Left ventricle myocardium inferior (tissue), 1 donor: ENCODE measurements at regions not wholly inside any gene's neighbourhood (a gene's known extent, or its start where the extent isn't known, plus 50 kb on each side); places are given as distances from the start of the nearest gene placed in this dataset.

Source experiments
- DNase-seq: peaks from one replicate; pipeline ENCODE4 v3.0.0-alpha.2; 2020
- H3K27ac ChIP-seq: fragments of 200-600 bp; replicated peaks from 2 replicates; pipeline ENCODE4 v1.8.0; 2021
- H3K27me3 ChIP-seq: fragments of 200-600 bp; 2 replicates; pipeline ENCODE4 v1.8.0; 2021; ENCODE audit warnings: low read depth
- H3K36me3 ChIP-seq: fragments of 200-600 bp; 2 replicates; pipeline ENCODE4 v1.8.0; 2021
- H3K4me1 ChIP-seq: fragments of 200-600 bp; 2 replicates; pipeline ENCODE4 v1.8.0; 2021
- H3K4me3 ChIP-seq: fragments of 200-600 bp; 2 replicates; pipeline ENCODE4 v1.8.0; 2021; ENCODE audit warnings: mild to moderate bottlenecking, moderate library complexity
- H3K9me3 ChIP-seq: fragments of 200-600 bp; replicated peaks from 2 replicates; pipeline ENCODE4 v1.8.0; 2021
- CTCF ChIP-seq: fragments of 200-600 bp; IDR thresholded peaks from 2 replicates; pipeline ENCODE4 v1.8.0; 2021; ENCODE audit warnings: antibody characterized with exemption, mild to moderate bottlenecking, borderline replicate concordance
- intact Hi-C: fragments of 100-400 bp; cut with micrococcal nuclease; formaldehyde crosslinking; loops from one replicate; pipeline ENCODE4 v1.11.0; 2022
- donor health status: DM: no; HTN: yes; CAD: no; lungs with severe emphysema.

DNA sequence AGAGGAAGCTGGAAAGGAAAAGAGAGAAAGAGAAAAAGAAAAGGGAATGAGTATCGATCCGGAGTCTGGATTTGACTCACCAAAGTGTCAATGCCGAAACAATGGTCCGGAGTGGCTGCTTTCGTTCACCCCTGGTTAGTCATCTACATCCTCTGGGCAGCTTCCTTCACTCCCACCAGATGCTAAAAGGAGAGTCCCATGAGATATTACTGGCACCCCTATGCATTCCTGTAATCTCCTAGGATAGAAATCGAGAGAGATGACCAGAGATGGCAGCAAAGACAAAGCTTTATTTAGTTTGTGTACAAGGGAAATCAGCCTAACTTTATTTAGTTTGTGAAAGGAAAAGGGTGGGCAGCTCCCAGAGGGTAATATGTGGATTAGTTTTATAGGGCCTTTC lies 622.2 kb downstream of the ZPLD1 start:
- Histone ChIP-seq H3K27ac (no peak overlapping the region), H3K4me1 (no peaks in the 10 kb centered on the region), H3K36me3 (no peaks in the 10 kb centered on the region), H3K9me3 (no peaks in the 10 kb centered on the region), H3K4me3 (no peak overlapping the region), H3K27me3 (no peaks in the 10 kb centered on the region)
- TF ChIP-seq CTCF, result no peak
- intact Hi-C loops, result no loop called here
- DNase-seq, result no peak

GRCh38 chr3:103057487-103057886 lies 622.7 kb downstream of the ZPLD1 start:
- Histone ChIP-seq H3K4me3 (no peak overlapping the region), H3K9me3 (no peaks in the 10 kb centered on the region), H3K4me1 (no peaks in the 10 kb centered on the region), H3K27ac (no peak overlapping the region), H3K27me3 (no peaks in the 10 kb centered on the region), H3K36me3 (no peaks in the 10 kb centered on the region)
- TF ChIP-seq CTCF, result no peak
- intact Hi-C loops, result no loop called here
- no peak for DNase-seq

- Histone ChIP-seq H3K36me3 (no peaks in the 10 kb centered on the region), H3K4me1 (no peaks in the 10 kb centered on the region), H3K27me3 (no peaks in the 10 kb centered on the region), H3K27ac (no peak overlapping the region), H3K9me3 (no peaks in the 10 kb centered on the region), H3K4me3 (no peak overlapping the region)
- no peak for DNase-seq
- intact Hi-C loops, result no loop called here
- TF ChIP-seq CTCF, result no peak
These were observed 624.6 kb downstream of the ZPLD1 start for GRCh38 chr3:103059432-103059831.

GRCh38 chr3:103060242-103060641 lies 625.4 kb downstream of the ZPLD1 start:
- intact Hi-C loops, result no loop called here
- Histone ChIP-seq H3K4me1 (no peaks in the 10 kb centered on the region), H3K9me3 (no peaks in the 10 kb centered on the region), H3K36me3 (no peaks in the 10 kb centered on the region), H3K27me3 (no peaks in the 10 kb centered on the region), H3K4me3 (no peak overlapping the region), H3K27ac (no peak overlapping the region)
- TF ChIP-seq CTCF, result no peak
- DNase-seq, result no peak

DNA sequence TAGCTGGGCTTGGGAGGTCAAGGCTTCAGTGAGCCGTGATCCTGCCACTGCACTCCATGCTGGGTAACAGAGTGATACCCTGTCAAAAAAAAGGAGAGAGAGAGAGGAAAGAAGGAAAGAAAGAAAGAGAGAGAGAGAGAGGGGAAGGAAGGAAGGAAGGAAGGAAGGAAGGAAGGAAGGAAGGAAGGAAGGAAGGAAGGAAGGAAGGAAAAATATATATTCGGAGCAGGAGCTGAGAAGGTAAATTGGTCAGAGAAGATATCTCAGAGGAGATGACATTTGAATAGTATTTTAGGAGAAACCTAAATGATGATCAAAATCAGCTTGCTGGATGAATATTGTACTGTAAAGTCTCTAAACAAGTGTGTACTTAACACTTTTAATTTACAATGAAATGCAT lies 633.1 kb downstream of the ZPLD1 start:
- H3K9me3 ChIP-seq, result no peaks in the 10 kb centered on the region
- no peaks in the 10 kb centered on the region for H3K27me3 ChIP-seq
- no peak overlapping the region for H3K4me3 ChIP-seq
- H3K4me1 ChIP-seq, result no peaks in the 10 kb centered on the region
- no peaks in the 10 kb centered on the region for H3K36me3 ChIP-seq
- intact Hi-C loops, result no loop called here
- DNase-seq, result no peak
- no peak overlapping the region for H3K27ac ChIP-seq
- no peak for TF ChIP-seq CTCF

GRCh38 chr3:103075282-103075681 lies 640.5 kb downstream of the ZPLD1 start:
- H3K36me3 ChIP-seq, result no peaks in the 10 kb centered on the region
- intact Hi-C loops, result no loop called here
- no peaks in the 10 kb centered on the region for H3K9me3 ChIP-seq
- no peak for DNase-seq
- H3K27me3 ChIP-seq, result no peaks in the 10 kb centered on the region
- no peak overlapping the region for H3K27ac ChIP-seq
- H3K4me3 ChIP-seq, result no peak overlapping the region
- no peaks in the 10 kb centered on the region for H3K4me1 ChIP-seq
- no peak for TF ChIP-seq CTCF
